ENCODE measurements at regions not wholly inside any gene's neighbourhood (a gene's known extent, or its start where the extent isn't known, plus 50 kb on each side); places are given as distances from the start of the nearest gene placed in this dataset.

- no peak for TF ChIP-seq ZNF274 (IDR thresholded peaks at IDR 0.05; ENCODE audit: low read depth, low read length)
Observed at GRCh38 chr3:83034806-83035703, 1273.6 kb upstream of the GBE1 start.

GRCh38 chr3:83033133-83033532 lies 1271.7 kb upstream of the GBE1 start:
- TF ChIP-seq ZNF274 (IDR thresholded peaks at IDR 0.05; ENCODE audit: low read depth, low read length): no peak
- H3K4me3 ChIP-seq (ENCODE audit: low read length): no peak overlapping the region

More at GRCh38 chr3:83034806-83035703, 1273.6 kb upstream of the GBE1 start:
- no peak overlapping the region for H3K4me3 ChIP-seq (ENCODE audit: low read length)

GRCh38 chr3:83023086-83023485 lies 1261.6 kb upstream of the GBE1 start:
- no peak overlapping the region for H3K4me3 ChIP-seq (ENCODE audit: low read length)
- TF ChIP-seq ZNF274 (IDR thresholded peaks at IDR 0.05; ENCODE audit: low read depth, low read length): no peak

GRCh38 chr3:83011481-83011880 lies 1250.0 kb upstream of the GBE1 start:
- no peak for TF ChIP-seq ZNF274 (IDR thresholded peaks at IDR 0.05; ENCODE audit: low read depth, low read length)
- no peak overlapping the region for H3K4me3 ChIP-seq (ENCODE audit: low read length)

GRCh38 chr3:83003917-83004316 lies 1242.5 kb upstream of the GBE1 start:
- TF ChIP-seq ZNF274 (IDR thresholded peaks at IDR 0.05; ENCODE audit: low read depth, low read length): no peak
- H3K4me3 ChIP-seq (ENCODE audit: low read length): no peak overlapping the region

GRCh38 chr3:83002869-83003445 lies 1241.5 kb upstream of the GBE1 start:
- TF ChIP-seq ZNF274 (IDR thresholded peaks at IDR 0.05; ENCODE audit: low read depth, low read length): no peak
- H3K4me3 ChIP-seq (ENCODE audit: low read length): no peak overlapping the region

- no peak for TF ChIP-seq ZNF274 (IDR thresholded peaks at IDR 0.05; ENCODE audit: low read depth, low read length)
- no peak overlapping the region for H3K4me3 ChIP-seq (ENCODE audit: low read length)
Observed at GRCh38 chr3:82999777-83000176, 1238.3 kb upstream of the GBE1 start.

- H3K4me3 ChIP-seq (ENCODE audit: low read length): no peak overlapping the region
- TF ChIP-seq ZNF274 (IDR thresholded peaks at IDR 0.05; ENCODE audit: low read depth, low read length): no peak
Observed at GRCh38 chr3:82978368-82978767, 1216.9 kb upstream of the GBE1 start.

GRCh38 chr3:82977871-82978270 lies 1216.4 kb upstream of the GBE1 start:
- no peak overlapping the region for H3K4me3 ChIP-seq (ENCODE audit: low read length)
- no peak for TF ChIP-seq ZNF274 (IDR thresholded peaks at IDR 0.05; ENCODE audit: low read depth, low read length)

GRCh38 chr3:82973791-82974190 lies 1212.3 kb upstream of the GBE1 start:
- no peak overlapping the region for H3K4me3 ChIP-seq (ENCODE audit: low read length)
- TF ChIP-seq ZNF274 (IDR thresholded peaks at IDR 0.05; ENCODE audit: low read depth, low read length): no peak

- no peak overlapping the region for H3K4me3 ChIP-seq (ENCODE audit: low read length)
- no peak for TF ChIP-seq ZNF274 (IDR thresholded peaks at IDR 0.05; ENCODE audit: low read depth, low read length)
Observed at GRCh38 chr3:82960379-82960778, 1198.9 kb upstream of the GBE1 start.

- no peak overlapping the region for H3K4me3 ChIP-seq (ENCODE audit: low read length)
- no peak for TF ChIP-seq ZNF274 (IDR thresholded peaks at IDR 0.05; ENCODE audit: low read depth, low read length)
Observed at GRCh38 chr3:82957696-82958095, 1196.3 kb upstream of the GBE1 start.

- TF ChIP-seq ZNF274 (IDR thresholded peaks at IDR 0.05; ENCODE audit: low read depth, low read length): no peak
- no peak overlapping the region for H3K4me3 ChIP-seq (ENCODE audit: low read length)
Observed at GRCh38 chr3:82957079-82957478, 1195.6 kb upstream of the GBE1 start.

- TF ChIP-seq ZNF274 (IDR thresholded peaks at IDR 0.05; ENCODE audit: low read depth, low read length): no peak
- no peak overlapping the region for H3K4me3 ChIP-seq (ENCODE audit: low read length)
Observed at GRCh38 chr3:82954486-82954885, 1193.0 kb upstream of the GBE1 start.

- no peak overlapping the region for H3K4me3 ChIP-seq (ENCODE audit: low read length)
- TF ChIP-seq ZNF274 (IDR thresholded peaks at IDR 0.05; ENCODE audit: low read depth, low read length): no peak
Observed at GRCh38 chr3:82942041-82942440, 1180.6 kb upstream of the GBE1 start.
